K562 (cell line): ENCODE measurements at regions not wholly inside any gene's neighbourhood (a gene's known extent, or its start where the extent isn't known, plus 50 kb on each side); places are given as distances from the start of the nearest gene placed in this dataset.

Experiments
- EZH2 ChIP-seq: IDR thresholded peaks from 2 replicates; pipeline ENCODE4 v1.6.1; 2012; ENCODE audit warnings: low read depth, mild to moderate bottlenecking, inconsistent platforms, low read length, borderline replicate concordance
- ZNF445 ChIP-seq: fragments of 250-450 bp; sonication (Bioruptor Pico); IDR thresholded peaks from 2 replicates; pipeline ENCODE4 v1.4.0; 2020; ENCODE audit warnings: low read depth, mild to moderate bottlenecking, moderate library complexity

DNA sequence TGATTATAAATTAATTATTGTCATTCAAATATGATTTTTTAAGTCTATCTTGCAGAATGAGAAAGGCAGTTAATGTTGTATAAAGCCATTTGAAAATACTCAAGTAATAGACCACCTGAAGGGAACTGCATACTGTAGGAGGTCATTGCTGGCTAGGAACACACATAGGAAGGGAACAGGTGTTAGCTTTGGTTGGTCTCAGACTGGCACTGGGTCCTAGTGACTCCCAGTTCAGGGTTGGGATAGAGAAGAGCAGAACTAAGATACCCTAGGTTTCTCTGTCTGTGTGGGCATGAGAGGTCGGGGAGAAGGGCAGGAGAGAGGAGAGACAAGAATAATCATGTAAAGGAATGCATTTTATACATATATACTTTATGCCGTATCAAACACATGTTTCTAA lies 559.0 kb upstream of the GOLIM4 start:
- TF ChIP-seq ZNF445 (CRISPR knock-in tag) (no peak), EZH2 (no peak)
